ENCODE measurements at regions not wholly inside any gene's neighbourhood (a gene's known extent, or its start where the extent isn't known, plus 50 kb on each side); places are given as distances from the start of the nearest gene placed in this dataset.

DNA sequence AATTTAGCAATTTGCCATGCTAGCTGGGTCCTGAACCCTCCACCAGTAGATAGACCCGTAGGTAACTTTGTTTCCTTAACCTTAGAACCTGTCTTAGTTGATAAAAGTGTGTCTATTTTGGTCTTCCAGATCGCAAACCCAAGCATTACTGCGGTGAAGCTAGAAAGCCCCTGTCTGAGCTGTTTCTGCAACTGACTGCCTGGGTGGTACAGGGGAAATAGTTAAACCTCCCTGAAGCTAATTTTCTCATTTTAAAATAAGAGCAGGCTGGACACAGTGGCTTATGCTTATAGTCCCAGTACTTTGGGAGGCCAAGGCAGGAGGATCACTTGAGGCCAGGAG is 67.9 kb upstream of the EPCAM start:
- TF ChIP-seq POLR2A (IDR thresholded peaks at IDR 0.05; ENCODE audit: low read length), result no peak
- TF ChIP-seq GATA1 (IDR thresholded peaks at IDR 0.05; ENCODE audit: low read depth, low read length), result no peak
